ENCODE measurements at regions not wholly inside any gene's neighbourhood (a gene's known extent, or its start where the extent isn't known, plus 50 kb on each side); places are given as distances from the start of the nearest gene placed in this dataset.

GRCh38 chr3:137692803-137693431 lies 71.2 kb upstream of the SOX14 start:
- TF ChIP-seq RXRB (CRISPR knock-in tag; IDR thresholded peaks at IDR 0.05; ENCODE audit: borderline replicate concordance) (no peak), CEBPB (IDR thresholded peaks at IDR 0.05; ENCODE audit: borderline replicate concordance, low read depth, low read length) (no peak), ADNP (CRISPR knock-in tag; IDR thresholded peaks at IDR 0.05) (no peak), NR2F1 (CRISPR knock-in tag; IDR thresholded peaks at IDR 0.05) (no peak), RAD21 (CRISPR knock-in tag; IDR thresholded peaks at IDR 0.05) (peak; percentile 55; the same call in 1 of the 2 replicates), ZBTB4 (CRISPR knock-in tag; IDR thresholded peaks at IDR 0.05; ENCODE audit: borderline replicate concordance) (no peak), TCF7L2 (IDR thresholded peaks at IDR 0.05; ENCODE audit: low read depth, low read length) (no peak), CTCF (CRISPR knock-in tag; IDR thresholded peaks at IDR 0.05) (peak; percentile 82), ZNF580 (CRISPR knock-in tag; IDR thresholded peaks at IDR 0.05; ENCODE audit: borderline replicate concordance, low read depth) (no peak)
- TF ChIP-seq, protein P1, sequence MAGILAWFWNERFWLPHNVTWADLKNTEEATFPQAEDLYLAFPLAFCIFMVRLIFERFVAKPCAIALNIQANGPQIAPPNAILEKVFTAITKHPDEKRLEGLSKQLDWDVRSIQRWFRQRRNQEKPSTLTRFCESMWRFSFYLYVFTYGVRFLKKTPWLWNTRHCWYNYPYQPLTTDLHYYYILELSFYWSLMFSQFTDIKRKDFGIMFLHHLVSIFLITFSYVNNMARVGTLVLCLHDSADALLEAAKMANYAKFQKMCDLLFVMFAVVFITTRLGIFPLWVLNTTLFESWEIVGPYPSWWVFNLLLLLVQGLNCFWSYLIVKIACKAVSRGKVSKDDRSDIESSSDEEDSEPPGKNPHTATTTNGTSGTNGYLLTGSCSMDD (CRISPR knock-in tag; IDR thresholded peaks at IDR 0.05) = no peak

Data from HepG2 (cell line).